ENCODE measurements at regions not wholly inside any gene's neighbourhood (a gene's known extent, or its start where the extent isn't known, plus 50 kb on each side); places are given as distances from the start of the nearest gene placed in this dataset.
A peak's percentile ranks its signal among the peaks of the same experiment; 100 is the strongest.

DNA sequence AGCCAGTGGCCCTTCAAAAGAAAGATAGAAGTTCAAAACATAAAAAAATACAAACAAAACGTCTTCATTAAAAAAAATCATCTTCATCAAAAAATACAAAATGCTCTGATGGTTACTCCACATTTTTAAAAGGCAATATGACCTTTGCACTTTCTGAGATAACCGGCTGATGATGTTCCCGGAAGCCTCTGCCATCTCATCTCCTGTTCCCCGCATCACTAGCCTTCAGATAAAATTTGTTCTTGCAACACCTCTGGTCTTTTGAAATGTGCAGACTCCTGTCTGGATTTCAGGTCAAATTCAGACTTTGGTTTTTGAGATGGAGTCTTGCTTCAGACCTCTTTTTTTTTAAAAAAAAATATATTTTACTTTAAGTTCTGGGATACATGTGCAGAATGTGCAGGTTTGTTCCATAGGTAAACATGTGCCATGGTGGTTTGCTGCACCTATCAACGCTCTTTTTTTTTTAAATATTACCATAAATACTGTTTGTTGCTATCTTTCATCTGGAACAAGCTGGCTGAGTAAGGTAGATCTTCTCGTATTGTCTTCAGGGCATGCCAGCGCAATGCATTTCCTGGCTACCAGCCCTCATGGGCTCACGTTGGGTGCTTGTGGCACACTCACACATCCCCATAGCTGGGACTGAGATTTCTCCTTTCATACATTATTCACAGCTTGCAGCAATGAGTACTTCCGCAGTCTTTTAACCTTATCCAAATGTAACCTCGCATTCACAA, 418.9 kb upstream of the ARGLU1 start:
- no peak for DNase-seq

DNA sequence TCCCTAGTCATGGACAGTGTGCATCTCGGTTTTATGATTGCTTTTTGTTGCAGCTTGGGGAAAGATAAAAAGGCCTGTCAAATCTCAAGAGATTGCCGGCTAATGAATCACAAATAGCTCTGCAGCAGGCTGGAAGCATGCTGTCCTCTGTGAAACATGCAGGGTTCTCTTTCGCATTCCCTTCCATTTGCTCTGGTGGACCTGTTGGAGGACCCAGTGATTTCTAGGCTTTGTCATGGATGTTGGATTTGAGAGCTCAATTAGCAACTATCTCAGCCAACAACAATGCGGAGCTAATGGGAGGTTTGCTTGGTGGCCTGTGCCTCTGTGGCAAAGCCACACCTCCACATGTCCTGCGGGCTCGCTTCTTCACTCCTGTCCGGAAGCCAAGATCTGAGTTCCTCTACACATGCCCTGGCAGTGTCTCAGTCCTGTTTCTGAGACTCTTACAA, 418.1 kb upstream of the ARGLU1 start:
- no peak for DNase-seq

DNA sequence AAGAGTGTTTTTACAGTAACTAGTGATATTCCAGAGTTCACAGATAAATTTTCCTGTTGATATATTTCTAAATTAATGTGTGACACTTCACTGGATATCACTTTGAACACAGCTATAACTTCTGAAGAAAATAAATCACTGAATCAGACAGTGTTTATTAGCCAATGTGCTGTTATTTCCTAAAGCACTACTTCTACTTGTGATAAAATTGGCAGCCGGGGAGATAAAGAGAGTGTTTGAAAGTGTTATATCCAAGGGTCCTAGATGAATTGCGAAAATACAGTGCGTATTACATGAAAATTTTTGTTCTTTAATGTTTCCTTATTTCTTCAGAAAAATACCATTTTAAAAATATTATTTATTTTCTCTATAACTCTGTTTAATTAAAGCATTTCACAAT, 417.5 kb upstream of the ARGLU1 start:
- no peak for DNase-seq

DNA sequence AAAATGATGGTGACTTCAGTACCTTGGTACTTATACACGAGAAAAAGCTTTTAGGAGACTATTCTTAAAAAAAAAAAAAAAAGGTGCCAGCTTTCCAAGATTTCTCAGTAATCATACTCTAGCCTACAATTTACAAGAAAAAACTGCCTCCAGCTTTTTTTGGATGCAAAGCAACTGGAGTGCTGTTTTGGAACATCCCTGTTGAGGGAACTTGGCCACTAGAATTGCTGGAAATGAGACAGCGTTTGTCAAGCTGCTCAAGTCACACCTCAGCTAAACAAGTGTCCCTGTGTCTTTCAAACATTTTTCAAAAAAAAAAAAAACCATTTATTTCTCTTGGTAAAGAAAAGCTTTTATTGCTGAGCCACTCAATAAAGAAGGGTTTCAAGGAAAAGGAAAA, 413.1 kb upstream of the ARGLU1 start:
- DNase-seq: no peak

DNA sequence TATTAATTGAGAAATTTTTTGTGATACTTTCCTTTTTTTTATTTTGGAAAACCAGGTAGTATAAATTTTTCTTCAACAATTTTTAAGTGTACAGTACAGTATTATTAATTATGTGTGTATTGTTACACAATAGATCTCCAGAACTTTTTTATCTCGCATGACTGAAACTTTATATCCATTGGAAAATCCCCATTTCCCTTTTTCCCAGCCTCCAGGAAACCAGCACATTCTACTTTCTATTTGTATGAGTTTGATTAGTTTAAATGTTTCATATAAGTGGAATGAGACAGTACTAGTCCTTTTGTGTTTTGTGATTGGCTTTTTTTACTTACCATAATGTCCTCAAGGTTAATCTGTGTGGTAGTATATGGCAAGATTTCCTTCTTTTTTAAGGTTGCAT, 399.5 kb upstream of the ARGLU1 start:
- no peak for DNase-seq

DNA sequence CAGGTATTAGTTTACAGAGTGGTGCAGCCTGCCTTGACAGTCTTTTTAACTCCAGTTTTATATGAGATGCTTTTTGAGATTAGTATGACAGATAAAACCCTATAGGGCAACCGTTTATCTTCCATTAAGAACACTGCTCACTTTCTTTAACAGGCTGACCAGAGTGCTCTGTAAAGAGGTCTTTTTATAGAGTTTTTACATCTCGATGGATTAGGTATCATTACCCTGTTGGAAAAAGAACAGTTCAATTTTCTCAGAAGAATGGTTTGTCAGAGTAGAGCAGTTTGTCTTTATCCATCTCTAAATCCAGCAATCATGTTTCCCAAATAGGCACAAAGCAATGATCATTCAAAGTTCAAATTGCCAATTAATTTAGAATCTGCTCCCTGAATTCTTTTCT, 395.2 kb upstream of the ARGLU1 start:
- no peak for DNase-seq

GRCh38 chr13:106961651-106962050, 393.7 kb upstream of the ARGLU1 start:
- no peak for DNase-seq

- DNase-seq: no peak
Observed at GRCh38 chr13:106961216-106961615, 393.3 kb upstream of the ARGLU1 start.

- DNase-seq: no peak
Observed at GRCh38 chr13:106958621-106959048, 390.7 kb upstream of the ARGLU1 start.

DNA sequence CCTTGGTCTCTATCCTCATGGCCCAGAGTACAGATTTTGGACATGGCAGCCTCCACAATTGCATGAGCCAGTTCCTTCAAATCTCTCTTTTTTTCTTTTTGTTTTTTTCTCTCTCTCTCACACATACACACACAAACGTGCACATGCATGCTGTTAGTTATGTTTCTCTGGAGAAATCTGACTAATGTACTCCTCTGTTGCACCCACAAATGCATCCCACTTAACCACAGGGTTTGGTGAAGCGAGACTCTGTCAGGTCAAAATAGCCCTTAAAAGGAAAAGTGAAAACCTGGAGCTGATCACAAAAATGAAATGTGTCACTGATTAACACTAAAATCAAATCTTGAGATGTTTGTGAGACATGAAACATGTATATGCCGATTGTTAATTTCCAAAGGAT, 374.6 kb upstream of the ARGLU1 start:
- DNase-seq: no peak

DNA sequence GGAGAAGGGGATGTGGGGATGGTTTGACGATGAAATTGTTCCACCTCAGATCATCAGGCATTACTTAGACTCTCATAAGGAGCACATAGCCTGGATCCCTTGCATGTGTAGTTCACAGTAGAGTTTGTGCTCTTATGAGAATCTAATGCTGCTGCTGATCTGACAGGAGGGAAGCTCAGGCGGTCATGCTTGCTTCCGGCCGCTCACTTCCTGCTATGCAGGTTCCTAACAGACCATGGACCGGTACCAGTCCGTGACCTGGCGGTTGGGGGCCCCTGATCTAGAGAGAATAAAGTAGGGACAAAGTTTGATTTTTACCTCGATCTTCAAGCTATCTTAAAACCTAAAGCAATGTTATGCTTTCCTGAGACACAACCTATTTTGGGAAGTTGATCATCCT, 373.8 kb upstream of the ARGLU1 start:
- no peak for DNase-seq

GRCh38 chr13:106927421-106927820, 359.5 kb upstream of the ARGLU1 start:
- DNase-seq: no peak

DNA sequence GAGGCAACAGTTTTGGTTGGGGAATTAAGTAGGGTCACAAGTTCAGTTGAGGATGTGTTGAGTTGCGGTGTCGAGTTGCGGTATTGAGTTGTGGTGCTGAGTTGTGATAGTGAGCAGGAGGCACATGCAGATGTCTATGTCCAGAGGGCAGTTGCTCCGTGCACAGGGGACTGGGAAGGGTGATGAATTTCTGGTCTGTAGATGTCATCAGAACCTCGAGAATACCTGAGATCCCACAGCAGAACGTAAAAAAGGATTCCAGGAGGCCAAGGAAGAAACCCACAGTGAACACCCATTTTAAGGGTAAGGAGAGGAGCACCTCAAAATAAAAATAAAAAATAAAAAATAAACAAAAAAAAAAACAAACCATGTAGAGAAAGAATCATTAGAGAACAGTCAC, 354.4 kb upstream of the ARGLU1 start:
- no peak for DNase-seq

DNA sequence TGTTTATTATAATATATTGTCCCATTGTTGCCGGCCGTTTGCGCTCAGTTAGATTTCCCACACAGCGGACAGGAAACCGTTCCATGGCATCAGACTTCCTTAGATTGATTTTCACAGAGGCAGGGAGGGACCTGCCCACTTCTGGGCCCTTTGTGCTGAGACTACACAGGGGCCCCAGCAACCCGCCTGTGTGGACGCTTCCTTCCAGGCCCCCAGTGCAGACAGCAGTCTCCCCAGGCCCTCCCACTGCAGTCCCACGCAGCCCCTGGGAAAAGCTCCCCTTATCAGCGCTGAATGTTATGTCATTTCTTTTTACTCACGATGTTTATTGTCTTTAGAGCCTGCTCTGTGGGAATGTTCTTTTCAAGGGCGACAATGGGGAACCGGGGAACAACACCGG, 351.7 kb upstream of the ARGLU1 start:
- DNase-seq: no peak

GRCh38 chr13:106919133-106919532, 351.2 kb upstream of the ARGLU1 start:
- no peak for DNase-seq

DNA sequence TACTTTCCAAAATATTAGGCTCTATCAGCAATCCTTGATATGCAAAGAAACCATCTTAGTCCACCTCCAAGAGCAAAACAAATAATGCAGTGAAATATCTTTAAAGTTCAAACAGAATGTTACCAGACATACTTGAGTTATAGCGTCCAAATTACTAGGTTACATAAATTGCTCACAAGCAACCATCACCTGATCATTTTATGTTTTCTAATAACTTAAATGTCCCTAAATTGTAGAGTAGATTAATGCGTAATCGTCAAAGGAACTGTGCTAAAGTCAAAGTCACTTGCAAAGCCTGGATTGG, 350.6 kb upstream of the ARGLU1 start:
- DNase-seq: no peak

DNA sequence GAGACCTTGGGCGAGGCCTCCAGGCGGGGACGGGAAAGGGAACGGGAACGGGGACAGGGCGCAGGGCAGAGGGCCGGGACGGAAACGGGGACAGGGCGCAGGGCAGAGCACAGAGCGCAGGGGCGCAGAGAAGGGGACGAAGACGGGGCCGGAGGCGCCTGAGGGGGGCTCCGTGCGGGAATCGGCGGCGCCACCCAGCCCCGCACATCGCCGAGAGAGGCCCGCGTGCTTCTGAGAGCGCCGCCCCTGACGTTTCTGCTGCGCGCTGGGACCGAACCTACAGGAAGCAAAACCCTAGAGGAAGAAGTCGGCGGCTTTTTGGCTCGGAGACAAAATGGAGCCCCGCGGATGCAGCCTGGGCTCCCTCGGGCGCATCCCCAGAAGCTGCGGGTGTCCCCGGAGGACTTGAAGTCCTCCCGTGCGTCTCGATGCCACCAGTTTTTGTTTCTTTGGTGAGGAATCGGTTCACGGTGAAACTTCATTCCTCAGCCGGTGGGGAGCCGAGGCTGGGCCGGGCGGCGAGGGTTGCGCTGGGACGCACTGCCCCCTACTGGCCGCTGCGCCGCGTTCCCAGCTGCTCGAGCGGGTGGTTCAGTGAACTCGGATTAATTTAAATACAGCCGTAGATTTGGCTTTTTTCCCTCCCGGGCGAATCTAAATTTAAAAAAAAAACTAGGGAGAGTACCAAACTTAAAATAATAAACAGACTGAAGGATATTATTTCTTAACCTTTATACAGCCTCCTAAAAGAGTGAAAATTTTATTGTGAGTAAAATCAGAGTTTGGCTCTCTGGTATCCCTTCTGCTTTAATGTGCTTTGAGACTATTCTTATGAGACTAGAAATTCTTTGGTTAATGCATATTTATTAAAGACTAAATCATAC, 350.0 kb upstream of the ARGLU1 start:
- DNase-seq: peak; percentile 29 to 48

GRCh38 chr13:106917024-106917571, 349.2 kb upstream of the ARGLU1 start:
- DNase-seq: no peak

- DNase-seq: no peak
Observed at GRCh38 chr13:106916329-106916976, 348.5 kb upstream of the ARGLU1 start.

- DNase-seq: no peak
Observed at GRCh38 chr13:106915146-106915545, 347.2 kb upstream of the ARGLU1 start.

GRCh38 chr13:106911627-106912026, 343.7 kb upstream of the ARGLU1 start:
- no peak for DNase-seq

DNA sequence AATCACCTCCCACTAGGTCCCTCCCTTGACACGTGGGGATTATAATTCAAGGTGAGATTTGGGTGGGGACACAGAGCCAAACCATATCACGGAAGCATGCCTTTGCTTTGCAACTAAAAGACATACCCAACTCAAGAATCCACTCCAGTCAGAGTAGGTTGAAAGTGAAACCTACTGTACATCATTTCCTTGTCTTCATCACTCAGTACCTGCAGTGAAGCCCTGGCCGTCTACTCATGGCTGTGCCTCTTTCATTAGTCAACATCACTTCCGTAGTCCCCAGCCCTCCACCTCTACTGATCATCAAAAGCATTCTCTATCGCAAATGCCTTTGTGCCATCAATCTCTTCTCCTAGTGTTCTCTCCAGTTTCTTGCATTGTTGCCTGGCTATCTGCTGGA, 343.1 kb upstream of the ARGLU1 start:
- no peak for DNase-seq

DNA sequence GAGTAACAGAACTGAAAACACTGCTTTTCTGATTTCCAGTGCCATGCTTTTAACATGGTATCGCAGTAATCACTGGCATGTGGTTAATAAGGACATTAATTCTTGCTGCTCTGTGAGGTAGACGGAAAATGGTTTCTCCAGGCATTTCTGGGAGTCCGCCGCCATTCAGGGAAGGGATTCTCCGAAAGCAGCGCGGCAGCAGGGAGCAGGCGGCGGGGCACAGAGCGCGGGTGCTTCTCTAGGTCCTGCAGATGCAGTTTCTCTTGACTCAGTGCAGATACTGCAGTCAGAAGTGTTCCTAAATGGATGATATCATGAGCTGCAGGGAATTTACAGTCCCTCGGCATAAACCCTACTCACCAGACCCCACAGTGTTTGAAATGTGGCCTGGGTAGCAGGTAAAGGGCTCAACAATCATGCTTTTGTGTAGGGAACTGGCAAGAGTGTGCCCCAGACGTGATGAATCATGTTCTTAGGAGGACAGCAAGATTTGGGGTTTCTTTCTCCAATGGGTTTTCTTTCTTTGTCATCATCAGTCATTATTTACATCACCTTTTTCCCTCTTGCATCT, 338.6 kb upstream of the ARGLU1 start:
- no peak for DNase-seq

Measured in bone marrow (tissue), 2 donors.